22Rv1 (cell line): ENCODE measurements at regions not wholly inside any gene's neighbourhood (a gene's known extent, or its start where the extent isn't known, plus 50 kb on each side); places are given as distances from the start of the nearest gene placed in this dataset.
"Not testable (repeated sequence)": the region's sequence is repeated elsewhere in the genome, so short reads cannot be mapped to it uniquely, and the experiment has no call there.

ENCODE experiments used
- H3K27ac ChIP-seq: fragments of 450-650 bp; 2 replicates; pipeline ENCODE4 v1.5.1; 2017
- ZFX ChIP-seq: fragments of 450-650 bp; IDR thresholded peaks from 2 replicates; pipeline ENCODE4 v1.6.1; 2017; ENCODE audit warnings: antibody characterized with exemption, borderline replicate concordance
- TF ChIP-seq, protein P1 (sequence below): fragments of 450-650 bp; IDR thresholded peaks from 2 replicates; pipeline ENCODE4 v1.5.1; 2017; ENCODE audit warnings: mild to moderate bottlenecking

DNA sequence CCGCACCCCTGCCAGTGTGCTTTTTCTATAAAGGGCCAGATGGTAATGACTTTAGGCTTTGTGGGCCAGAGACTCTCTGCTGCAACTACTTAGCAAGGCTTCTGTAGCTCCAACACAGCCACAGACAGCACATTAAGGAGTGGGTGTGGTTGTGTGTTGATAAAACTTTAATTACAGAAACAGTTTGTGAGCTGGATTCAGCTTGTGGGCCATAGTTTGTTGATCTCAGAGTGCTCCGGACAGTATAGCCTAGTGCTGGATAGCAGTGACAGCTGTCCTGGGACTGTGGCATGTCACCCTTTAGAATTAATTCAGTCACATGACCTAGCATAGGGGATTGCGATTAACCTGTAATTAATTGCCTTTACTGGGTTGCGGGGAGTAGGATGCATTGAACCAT is 109.7 kb downstream of the ZNF664 start:
- no peak for TF ChIP-seq ZFX
- TF ChIP-seq, protein P1, sequence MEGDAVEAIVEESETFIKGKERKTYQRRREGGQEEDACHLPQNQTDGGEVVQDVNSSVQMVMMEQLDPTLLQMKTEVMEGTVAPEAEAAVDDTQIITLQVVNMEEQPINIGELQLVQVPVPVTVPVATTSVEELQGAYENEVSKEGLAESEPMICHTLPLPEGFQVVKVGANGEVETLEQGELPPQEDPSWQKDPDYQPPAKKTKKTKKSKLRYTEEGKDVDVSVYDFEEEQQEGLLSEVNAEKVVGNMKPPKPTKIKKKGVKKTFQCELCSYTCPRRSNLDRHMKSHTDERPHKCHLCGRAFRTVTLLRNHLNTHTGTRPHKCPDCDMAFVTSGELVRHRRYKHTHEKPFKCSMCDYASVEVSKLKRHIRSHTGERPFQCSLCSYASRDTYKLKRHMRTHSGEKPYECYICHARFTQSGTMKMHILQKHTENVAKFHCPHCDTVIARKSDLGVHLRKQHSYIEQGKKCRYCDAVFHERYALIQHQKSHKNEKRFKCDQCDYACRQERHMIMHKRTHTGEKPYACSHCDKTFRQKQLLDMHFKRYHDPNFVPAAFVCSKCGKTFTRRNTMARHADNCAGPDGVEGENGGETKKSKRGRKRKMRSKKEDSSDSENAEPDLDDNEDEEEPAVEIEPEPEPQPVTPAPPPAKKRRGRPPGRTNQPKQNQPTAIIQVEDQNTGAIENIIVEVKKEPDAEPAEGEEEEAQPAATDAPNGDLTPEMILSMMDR = no peak
- H3K27ac ChIP-seq = no peak overlapping the region

DNA sequence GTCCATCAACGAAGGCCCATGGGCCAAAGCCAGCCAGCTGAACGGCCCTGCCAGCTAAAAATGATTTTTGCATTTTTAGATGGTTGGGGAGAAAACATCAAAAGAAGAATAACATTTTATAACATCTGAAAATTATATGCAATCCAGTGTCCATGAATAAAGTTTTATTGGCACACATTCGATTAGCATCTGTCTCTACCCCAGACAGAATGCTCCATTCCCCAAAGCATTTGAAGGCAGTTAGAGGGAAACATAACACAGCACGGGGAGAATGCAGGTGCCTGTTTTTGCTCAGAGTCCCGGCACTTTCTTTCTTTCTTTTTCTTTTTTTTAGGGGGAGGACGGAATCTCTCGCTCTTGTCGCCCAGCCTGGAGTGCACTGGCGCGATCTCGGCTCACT is 110.7 kb downstream of the ZNF664 start:
- H3K27ac ChIP-seq = no peak overlapping the region
- TF ChIP-seq, protein P1 = no peak
- no peak for TF ChIP-seq ZFX

DNA sequence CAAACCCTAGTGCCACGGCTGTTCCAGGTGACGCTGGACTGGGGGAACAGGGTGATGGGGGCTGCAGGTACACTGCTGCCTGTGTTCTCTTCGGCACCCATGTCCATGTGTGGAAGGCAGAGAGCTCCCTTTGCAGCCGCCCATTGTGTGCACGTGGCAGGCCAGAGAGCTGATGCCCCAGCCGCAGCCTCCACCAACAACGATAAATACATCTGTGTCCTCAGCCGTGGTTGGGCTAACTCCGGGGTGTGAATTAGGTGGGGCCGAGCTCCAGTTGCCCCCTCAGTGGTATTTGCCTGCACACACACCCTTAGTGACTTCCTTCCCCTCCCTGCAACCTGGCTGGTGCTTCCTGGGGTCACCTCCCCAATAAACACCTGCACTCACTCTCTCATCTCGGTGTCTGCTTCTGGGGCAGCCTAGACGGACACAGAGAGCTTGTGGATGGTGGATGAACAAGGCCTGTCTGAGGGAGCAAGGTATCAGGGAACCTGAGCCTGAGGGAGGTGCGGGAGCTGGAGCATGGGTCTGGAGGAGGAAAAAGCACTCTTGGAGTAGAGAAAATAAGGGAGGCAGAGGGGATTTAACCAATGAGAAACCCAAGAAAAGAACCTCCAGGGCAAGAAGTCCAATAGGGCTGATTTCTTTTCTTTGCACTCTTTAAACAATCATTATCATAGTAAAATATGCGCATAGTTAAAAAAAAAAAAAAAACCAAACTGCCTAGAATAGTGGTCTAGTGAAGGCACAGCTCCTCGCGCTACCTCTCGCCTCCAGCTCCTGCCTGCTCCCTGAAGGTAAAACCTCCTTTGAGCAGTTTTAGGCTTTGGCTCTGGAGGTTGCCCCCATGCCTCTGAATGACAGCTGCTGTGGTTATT is 112.6 kb downstream of the ZNF664 start:
- TF ChIP-seq ZFX = no peak
- TF ChIP-seq, protein P1 = no peak

DNA sequence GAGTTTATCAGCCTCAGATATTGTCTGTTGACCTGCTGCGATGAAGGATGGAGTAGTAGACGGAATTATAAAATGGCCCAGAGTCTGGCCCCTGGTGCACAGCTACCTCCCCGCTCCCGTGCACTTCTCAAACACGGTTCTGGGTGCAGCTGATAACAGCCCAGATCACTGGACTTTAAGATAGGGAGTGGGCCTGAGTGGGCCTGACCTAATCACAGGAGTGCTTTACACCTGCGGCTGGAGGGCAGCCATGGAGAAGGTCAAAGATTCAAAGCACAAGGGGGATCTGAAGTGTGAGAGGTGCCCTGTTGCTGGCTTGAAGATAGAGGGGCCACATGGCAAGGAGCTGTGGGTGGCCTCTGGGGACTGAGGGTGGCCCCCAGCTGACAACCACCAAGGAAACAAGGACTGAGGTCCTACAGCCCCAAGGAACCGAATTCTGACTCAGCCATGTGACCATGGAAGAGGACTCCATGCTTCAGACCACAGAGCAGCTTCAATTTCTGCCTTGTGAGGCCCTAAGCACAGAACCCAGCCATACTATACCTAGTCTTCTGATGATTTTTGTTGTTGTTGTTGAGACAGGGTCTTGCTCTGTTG is 113.4 kb downstream of the ZNF664 start:
- H3K27ac ChIP-seq = no peak overlapping the region
- no peak for TF ChIP-seq ZFX

More for the DNA sequence above, 112.6 kb downstream of the ZNF664 start:
- no peak overlapping the region for H3K27ac ChIP-seq

DNA sequence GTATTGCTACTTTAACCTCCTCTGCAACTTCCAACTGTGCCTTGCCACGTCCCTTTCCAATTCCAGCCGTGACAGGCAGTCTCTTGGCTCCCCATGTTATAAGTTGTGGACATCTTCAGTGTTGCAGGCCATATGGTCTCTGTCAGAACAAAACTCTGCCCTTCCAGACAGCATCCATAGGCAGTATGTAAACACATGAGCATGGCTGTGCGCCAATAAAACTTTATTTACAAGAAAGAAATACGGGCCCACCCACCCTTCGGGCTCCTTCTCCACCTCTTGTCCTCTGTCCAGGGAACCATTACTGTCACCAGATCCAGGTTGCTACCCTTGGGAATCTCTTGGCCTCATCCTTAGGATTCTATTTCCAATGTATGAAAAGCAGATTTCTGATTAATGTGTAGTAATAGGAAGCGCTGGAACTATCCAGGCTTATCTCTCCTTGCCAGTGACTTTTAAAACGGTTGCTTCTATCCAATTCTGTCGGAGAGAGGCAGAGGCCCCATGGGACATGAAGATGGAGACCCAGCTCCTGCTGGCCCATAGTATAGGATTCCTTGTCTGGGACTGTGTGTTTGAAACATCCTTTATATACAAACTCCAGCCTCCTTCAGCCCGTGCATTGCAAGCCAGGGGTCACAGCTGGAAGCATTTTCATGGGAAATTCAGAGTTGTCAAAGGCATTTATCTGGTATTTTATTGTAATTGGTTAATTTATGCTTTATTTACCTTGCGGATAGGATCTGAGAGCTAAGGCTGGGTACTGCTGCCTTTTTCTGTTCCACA is 114.4 kb downstream of the ZNF664 start:
- TF ChIP-seq, protein P1 = no peak
- no peak for TF ChIP-seq ZFX
- no peak overlapping the region for H3K27ac ChIP-seq

DNA sequence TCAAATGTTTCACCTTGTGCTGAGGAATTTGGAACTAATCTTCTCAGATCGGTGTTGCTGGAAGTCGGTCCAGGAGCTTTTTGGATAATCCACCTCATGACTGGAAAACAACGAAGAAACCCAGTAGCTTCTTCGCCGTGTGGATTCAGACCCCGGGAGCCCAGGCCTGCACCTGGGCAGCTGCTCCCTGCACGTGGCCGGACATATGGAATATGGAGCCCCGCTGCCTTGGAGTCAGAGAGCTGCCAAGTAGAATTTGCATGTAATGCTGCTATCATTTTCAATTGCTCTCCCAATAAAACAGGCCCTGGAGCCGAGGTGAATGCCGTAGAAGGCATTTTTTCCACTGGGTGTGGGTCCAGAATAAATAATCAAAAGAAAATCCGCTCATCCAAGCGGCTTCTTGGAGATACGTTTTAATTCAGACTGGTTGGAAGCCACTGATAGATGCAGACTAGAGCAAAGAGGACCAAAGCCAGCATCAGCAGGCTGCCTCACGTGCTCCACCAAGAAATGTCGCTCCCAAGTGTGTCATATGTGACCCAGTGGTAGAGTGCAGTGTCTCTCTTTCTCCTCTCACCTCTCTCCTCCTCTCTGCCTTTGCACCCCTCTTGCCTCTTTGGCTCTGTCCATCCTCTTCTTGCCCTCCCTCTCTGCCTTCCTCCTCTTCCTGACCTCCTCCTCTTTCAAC is 115.3 kb downstream of the ZNF664 start:
- TF ChIP-seq, protein P1 = no peak
- no peak for TF ChIP-seq ZFX
- no peak overlapping the region for H3K27ac ChIP-seq

DNA sequence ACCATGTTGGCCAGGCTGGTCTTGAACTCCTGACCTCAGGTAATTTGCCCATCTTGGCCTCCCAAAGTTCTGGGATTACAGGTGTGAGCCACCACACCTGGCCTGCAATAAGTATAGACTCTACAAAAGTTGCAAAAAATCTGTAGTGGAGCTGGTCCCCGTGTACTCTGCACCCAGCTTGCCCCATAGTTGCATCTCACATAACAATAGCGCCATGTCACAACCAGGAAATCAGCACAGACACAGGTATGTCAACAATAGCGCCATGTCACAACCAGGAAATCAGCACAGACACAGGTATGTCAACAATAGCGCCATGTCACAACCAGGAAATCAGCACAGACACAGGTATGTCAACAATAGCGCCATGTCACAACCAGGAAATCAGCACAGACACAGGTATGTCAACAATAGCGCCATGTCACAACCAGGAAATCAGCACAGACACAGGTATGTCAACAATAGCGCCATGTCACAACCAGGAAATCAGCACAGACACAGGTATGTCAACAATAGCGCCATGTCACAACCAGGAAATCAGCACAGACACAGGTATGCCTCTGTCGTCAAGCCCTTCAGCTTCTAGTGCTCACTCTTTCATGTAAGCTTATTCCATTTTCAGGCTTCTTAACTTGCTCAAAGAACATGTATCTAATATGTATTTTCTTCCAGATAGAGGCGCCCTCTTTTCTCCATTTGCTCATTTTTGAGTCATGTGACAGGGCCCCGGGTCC is 116.3 kb downstream of the ZNF664 start:
- H3K27ac ChIP-seq = not testable (repeated sequence)
